ENCODE measurements at regions not wholly inside any gene's neighbourhood (a gene's known extent, or its start where the extent isn't known, plus 50 kb on each side); places are given as distances from the start of the nearest gene placed in this dataset.

DNA sequence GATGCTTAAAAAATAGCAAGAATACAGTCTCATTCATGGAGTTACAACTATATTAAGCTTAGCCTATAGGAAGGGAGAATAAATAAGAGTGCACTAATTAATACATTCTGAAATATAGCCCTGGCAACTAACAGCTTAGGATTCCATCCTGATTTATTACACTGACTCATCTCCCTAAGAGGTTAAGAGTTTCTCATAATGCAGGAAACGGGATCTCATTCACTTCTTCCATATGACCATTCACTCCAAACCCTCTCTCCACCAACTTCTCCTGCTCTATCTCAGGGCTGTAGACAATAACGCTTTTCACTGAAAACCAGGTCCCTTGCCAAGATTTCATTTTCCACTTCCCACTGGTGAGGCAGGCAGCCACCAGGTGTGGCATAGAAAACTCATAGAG is 168.5 kb upstream of the PLD5 start:
- TF ChIP-seq, protein P1, sequence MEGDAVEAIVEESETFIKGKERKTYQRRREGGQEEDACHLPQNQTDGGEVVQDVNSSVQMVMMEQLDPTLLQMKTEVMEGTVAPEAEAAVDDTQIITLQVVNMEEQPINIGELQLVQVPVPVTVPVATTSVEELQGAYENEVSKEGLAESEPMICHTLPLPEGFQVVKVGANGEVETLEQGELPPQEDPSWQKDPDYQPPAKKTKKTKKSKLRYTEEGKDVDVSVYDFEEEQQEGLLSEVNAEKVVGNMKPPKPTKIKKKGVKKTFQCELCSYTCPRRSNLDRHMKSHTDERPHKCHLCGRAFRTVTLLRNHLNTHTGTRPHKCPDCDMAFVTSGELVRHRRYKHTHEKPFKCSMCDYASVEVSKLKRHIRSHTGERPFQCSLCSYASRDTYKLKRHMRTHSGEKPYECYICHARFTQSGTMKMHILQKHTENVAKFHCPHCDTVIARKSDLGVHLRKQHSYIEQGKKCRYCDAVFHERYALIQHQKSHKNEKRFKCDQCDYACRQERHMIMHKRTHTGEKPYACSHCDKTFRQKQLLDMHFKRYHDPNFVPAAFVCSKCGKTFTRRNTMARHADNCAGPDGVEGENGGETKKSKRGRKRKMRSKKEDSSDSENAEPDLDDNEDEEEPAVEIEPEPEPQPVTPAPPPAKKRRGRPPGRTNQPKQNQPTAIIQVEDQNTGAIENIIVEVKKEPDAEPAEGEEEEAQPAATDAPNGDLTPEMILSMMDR (IDR thresholded peaks at IDR 0.05) = no peak
- no peak for TF ChIP-seq POLR2A (IDR thresholded peaks at IDR 0.05)
